Neuronal stem cell (in vitro differentiated cells): ENCODE measurements at regions not wholly inside any gene's neighbourhood (a gene's known extent, or its start where the extent isn't known, plus 50 kb on each side); places are given as distances from the start of the nearest gene placed in this dataset.

ENCODE experiments used
- DNase-seq: peaks from one replicate; pipeline ENCODE4 v3.0.0-alpha.2; 2013; ENCODE audit warnings: low spot score
- H2AFZ ChIP-seq: one replicate; pipeline ENCODE4 v1.6.1; 2013; ENCODE audit warnings: mild to moderate bottlenecking, low read length, inconsistent platforms
- H2AK5ac ChIP-seq: 2 replicates; pipeline ENCODE4 v1.6.1; 2013; ENCODE audit warnings: low read depth, mild to moderate bottlenecking, inconsistent platforms, low read length, moderate library complexity, mixed read lengths
- H2BK120ac ChIP-seq: 2 replicates; pipeline ENCODE4 v1.6.1; 2013; ENCODE audit warnings: low read depth, mild to moderate bottlenecking, inconsistent platforms, low read length, moderate library complexity, mixed read lengths
- H2BK12ac ChIP-seq: one replicate; pipeline ENCODE4 v1.6.1; 2013; ENCODE audit warnings: low read length, inconsistent platforms
- H2BK15ac ChIP-seq: 2 replicates; pipeline ENCODE4 v1.6.1; 2013; ENCODE audit warnings: mild to moderate bottlenecking, low read length, inconsistent platforms, mixed read lengths
- H2BK5ac ChIP-seq: one replicate; pipeline ENCODE4 v1.6.1; 2013; ENCODE audit warnings: inconsistent platforms, mild to moderate bottlenecking, low read length, moderate library complexity
- H3K14ac ChIP-seq: one replicate; pipeline ENCODE4 v1.6.1; 2013; ENCODE audit warnings: low read length, inconsistent platforms
- H3K18ac ChIP-seq: 2 replicates; pipeline ENCODE4 v1.6.1; 2013; ENCODE audit warnings: low read length, inconsistent platforms
- H3K23ac ChIP-seq: 2 replicates; pipeline ENCODE4 v1.6.1; 2013; ENCODE audit warnings: low read depth, mild to moderate bottlenecking, mixed read lengths, low read length, inconsistent platforms; ENCODE audit not compliant: poor library complexity
- H3K27ac ChIP-seq: replicated peaks from 3 replicates; pipeline ENCODE4 v1.5.1; 2013; ENCODE audit warnings: low read length, inconsistent platforms
- H3K27me3 ChIP-seq, 3 experiments: 2 replicates each; pipeline ENCODE4 v1.6.1; 2013; ENCODE audit warnings: low read length in 3 of 3, mild to moderate bottlenecking in 2 of 3, inconsistent platforms in 1 of 3, low read depth in 1 of 3, mixed read lengths in 1 of 3, moderate library complexity in 1 of 3; ENCODE audit not compliant: control insufficient read depth in 3 of 3, insufficient read depth in 3 of 3
- H3K36me3 ChIP-seq, 2 donors: replicated peaks in 1 of 2; 2 replicates each; pipeline ENCODE4 v1.6.1; 2013; ENCODE audit warnings: low read length in 2 of 2; ENCODE audit not compliant: control insufficient read depth in 2 of 2, insufficient read depth in 2 of 2
- H3K4ac ChIP-seq: 2 replicates; pipeline ENCODE4 v1.6.1; 2013; ENCODE audit warnings: inconsistent platforms, mild to moderate bottlenecking, low read length, moderate library complexity
- H3K4me1 ChIP-seq, 2 donors: 1 replicate in 1 of 2; 2 replicates in 1 of 2; pipeline ENCODE4 v1.6.1; 2013; ENCODE audit warnings: low read length in 2 of 2, low read depth in 1 of 2; ENCODE audit not compliant: control insufficient read depth in 2 of 2, insufficient read depth in 1 of 2
- H3K4me2 ChIP-seq: one replicate; pipeline ENCODE4 v1.6.1; 2013; ENCODE audit warnings: mild to moderate bottlenecking, low read length, inconsistent platforms; ENCODE audit not compliant: insufficient read depth, poor library complexity, severe bottlenecking
- H3K4me3 ChIP-seq, 2 donors: 2 replicates each; pipeline ENCODE4 v1.5.1; 2013; ENCODE audit warnings: low read length in 2 of 2, mild to moderate bottlenecking in 2 of 2, inconsistent platforms in 1 of 2, moderate library complexity in 1 of 2
- H3K79me1 ChIP-seq: one replicate; pipeline ENCODE4 v1.6.1; 2013; ENCODE audit warnings: low read depth, mild to moderate bottlenecking, inconsistent platforms, low read length, moderate library complexity
- H3K9ac ChIP-seq: one replicate; pipeline ENCODE4 v1.6.1; 2013; ENCODE audit warnings: mild to moderate bottlenecking, low read depth, low read length, inconsistent platforms; ENCODE audit not compliant: poor library complexity
- H3K9me3 ChIP-seq, 2 donors: replicated peaks in 1 of 2; 2 replicates each; pipeline versions ENCODE3 to v1.6.1; 2013; ENCODE audit warnings: low read length in 2 of 2, mild to moderate bottlenecking in 2 of 2, inconsistent platforms in 1 of 2, low read depth in 1 of 2, mixed read lengths in 1 of 2, moderate library complexity in 1 of 2; ENCODE audit not compliant: control insufficient read depth in 2 of 2, insufficient read depth in 1 of 2
- H4K8ac ChIP-seq: one replicate; pipeline ENCODE4 v1.6.1; 2013; ENCODE audit warnings: low read depth, mild to moderate bottlenecking, inconsistent platforms, low read length, moderate library complexity
- H4K91ac ChIP-seq: one replicate; pipeline ENCODE4 v1.6.1; 2013; ENCODE audit warnings: low read length, low read depth, mild to moderate bottlenecking, inconsistent platforms; ENCODE audit not compliant: poor library complexity
- WGBS, 2 donors: extraction: QIAGEN DNeasy Blood & Tissue Kit; methylation state at CpG; one replicate each; pipeline ENCODE4 v1.1.7; 2013; ENCODE audit warnings: missing lambda C conversion rate in 2 of 2, mixed read lengths in 1 of 2; ENCODE audit not compliant: insufficient read length in 2 of 2, insufficient replicate concordance in 1 of 2; ENCODE audit errors: extremely low coverage in 2 of 2; 5-methylcytosine and 5-hydroxymethylcytosine counted together

- WGBS, 2 donors = no CpG with 5 or more reads among the region's 8 CpGs
- H3K23ac ChIP-seq = no peak overlapping the region
- H3K9me3 ChIP-seq = no peaks in the 10 kb centered on the region
- no peak overlapping the region for H2AFZ ChIP-seq
- H3K4me2 ChIP-seq = no peak overlapping the region
- no peak overlapping the region for H3K18ac ChIP-seq
- H3K4me1 ChIP-seq = no peaks in the 10 kb centered on the region
- DNase-seq = no peak
- no peaks in the 10 kb centered on the region for H3K79me1 ChIP-seq
- no peak overlapping the region for H3K27ac ChIP-seq
- no peak overlapping the region for H3K4me3 ChIP-seq
- no peak overlapping the region for H3K9ac ChIP-seq
- H3K27me3 ChIP-seq = no peaks in the 10 kb centered on the region
- H4K91ac ChIP-seq = no peak overlapping the region
- no peak overlapping the region for H2BK12ac ChIP-seq
- no peak overlapping the region for H4K8ac ChIP-seq
- H3K14ac ChIP-seq = no peak overlapping the region
- no peak overlapping the region for H2AK5ac ChIP-seq
- no peaks in the 10 kb centered on the region for H3K36me3 ChIP-seq
- H3K4ac ChIP-seq = no peak overlapping the region
- H2BK15ac ChIP-seq = no peak overlapping the region
- no peak overlapping the region for H2BK5ac ChIP-seq
- no peak overlapping the region for H2BK120ac ChIP-seq
Observed at GRCh38 chr4:11197631-11198341, 230.9 kb downstream of the HS3ST1 start.

- Histone ChIP-seq H3K4me2 (no peak overlapping the region), H3K27me3 (no peaks in the 10 kb centered on the region), H3K4me1 (no peaks in the 10 kb centered on the region), H2BK5ac (no peak overlapping the region), H3K18ac (no peak overlapping the region), H3K9me3 (no peaks in the 10 kb centered on the region), H3K14ac (no peak overlapping the region), H2BK12ac (no peak overlapping the region), H2AK5ac (no peak overlapping the region), H3K4ac (no peak overlapping the region), H3K79me1 (no peaks in the 10 kb centered on the region), H2BK15ac (no peak overlapping the region), H2BK120ac (no peak overlapping the region), H2AFZ (no peak overlapping the region), H3K9ac (no peak overlapping the region), H4K8ac (no peak overlapping the region), H3K27ac (no peak overlapping the region), H3K36me3 (no peaks in the 10 kb centered on the region), H3K4me3 (no peak overlapping the region), H4K91ac (no peak overlapping the region), H3K23ac (no peak overlapping the region)
- no peak for DNase-seq
- WGBS, 2 donors = no CpG with 5 or more reads among the region's 4 CpGs
Observed at GRCh38 chr4:11196927-11197522, 231.7 kb downstream of the HS3ST1 start.

GRCh38 chr4:11194431-11194830 lies 234.3 kb downstream of the HS3ST1 start:
- Histone ChIP-seq H2BK12ac (no peak overlapping the region), H3K4me2 (no peak overlapping the region), H2AK5ac (no peak overlapping the region), H3K4me3 (no peak overlapping the region), H2BK120ac (no peak overlapping the region), H3K14ac (no peak overlapping the region), H4K8ac (no peak overlapping the region), H4K91ac (no peak overlapping the region), H3K79me1 (no peaks in the 10 kb centered on the region), H3K9me3 (no peaks in the 10 kb centered on the region), H2AFZ (no peak overlapping the region), H3K18ac (no peak overlapping the region), H2BK15ac (no peak overlapping the region), H2BK5ac (no peak overlapping the region), H3K27ac (no peak overlapping the region), H3K27me3 (no peaks in the 10 kb centered on the region), H3K23ac (no peak overlapping the region), H3K4me1 (no peaks in the 10 kb centered on the region), H3K36me3 (no peaks in the 10 kb centered on the region), H3K4ac (no peak overlapping the region), H3K9ac (no peak overlapping the region)
- no CpG with 5 or more reads among the region's 3 CpGs for WGBS, 2 donors
- DNase-seq = no peak

- Histone ChIP-seq H2BK5ac (no peak overlapping the region), H3K36me3 (no peaks in the 10 kb centered on the region), H2BK120ac (no peak overlapping the region), H3K79me1 (no peaks in the 10 kb centered on the region), H3K27ac (no peak overlapping the region), H4K8ac (no peak overlapping the region), H3K14ac (no peak overlapping the region), H3K4me1 (no peaks in the 10 kb centered on the region), H3K27me3 (no peaks in the 10 kb centered on the region), H3K4me2 (no peak overlapping the region), H3K9ac (no peak overlapping the region), H3K9me3 (no peaks in the 10 kb centered on the region), H2BK12ac (no peak overlapping the region), H3K23ac (no peak overlapping the region), H4K91ac (no peak overlapping the region), H3K4ac (no peak overlapping the region), H3K4me3 (no peak overlapping the region), H2AFZ (no peak overlapping the region), H2AK5ac (no peak overlapping the region), H2BK15ac (no peak overlapping the region), H3K18ac (no peak overlapping the region)
- no CpG with 5 or more reads among the region's 2 CpGs for WGBS, 2 donors
- DNase-seq = no peak
Observed at GRCh38 chr4:11189756-11190155, 238.9 kb downstream of the HS3ST1 start.
